ENCODE measurements at regions not wholly inside any gene's neighbourhood (a gene's known extent, or its start where the extent isn't known, plus 50 kb on each side); places are given as distances from the start of the nearest gene placed in this dataset.
"Not testable (repeated sequence)": the region's sequence is repeated elsewhere in the genome, so short reads cannot be mapped to it uniquely, and the experiment has no call there.

DNA sequence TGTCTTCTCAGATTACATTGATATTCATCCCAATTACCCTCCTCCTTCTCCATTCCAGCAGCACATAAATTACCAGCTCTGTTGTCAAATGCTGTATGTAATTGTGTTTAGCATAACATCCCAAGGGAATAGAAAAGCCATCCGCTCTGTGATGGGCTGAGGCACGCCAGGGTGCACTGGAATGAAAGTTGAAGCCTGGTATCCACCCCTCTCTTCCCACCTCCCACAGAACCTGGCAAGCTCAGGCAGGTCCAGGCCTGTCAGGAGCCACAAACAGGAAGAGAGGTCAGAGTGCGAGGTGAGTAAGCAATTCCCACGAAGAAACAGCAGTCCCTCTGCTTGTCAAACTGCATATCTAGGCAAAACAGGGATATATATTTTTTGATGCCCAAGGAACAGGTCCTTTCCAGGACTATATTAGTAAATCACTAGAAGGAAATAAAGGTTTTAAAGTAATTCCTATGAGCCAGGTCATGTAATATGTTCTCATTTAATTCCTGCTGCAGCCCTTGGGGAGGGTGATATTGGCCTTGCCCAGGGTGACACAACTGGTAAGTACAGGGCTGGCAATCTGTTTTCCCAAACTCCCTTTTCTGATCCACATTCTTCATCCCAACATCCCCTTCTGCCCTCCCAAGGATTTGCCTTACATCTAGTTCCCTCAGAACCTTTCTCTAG is 155.6 kb upstream of the GHITM start:
- DNase-seq, result no peak

GRCh38 chr10:83984256-83984640 is 155.1 kb upstream of the GHITM start:
- DNase-seq, result no peak

GRCh38 chr10:83986800-83987199 is 152.5 kb upstream of the GHITM start:
- no peak for DNase-seq

- DNase-seq, result no peak
These were observed 152.1 kb upstream of the GHITM start for GRCh38 chr10:83987216-83987615.

DNA sequence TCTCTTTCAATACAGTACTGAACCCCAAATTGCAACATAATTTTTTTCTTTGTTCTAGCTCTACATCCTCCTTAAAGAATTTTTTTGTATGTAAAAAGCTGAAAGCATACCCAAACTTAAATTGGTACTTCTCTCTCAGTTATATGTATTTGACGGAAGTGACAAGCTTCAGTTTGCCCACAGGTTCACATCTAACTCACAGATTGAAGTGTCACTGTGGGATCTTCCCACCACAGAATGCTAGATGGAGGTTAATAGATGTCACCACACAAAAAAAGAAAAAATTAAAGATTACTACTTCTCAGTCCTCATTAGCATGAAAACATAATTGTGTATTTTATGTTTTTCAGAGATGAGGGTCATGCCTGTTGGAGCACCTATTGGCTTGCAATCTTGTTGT is 150.9 kb upstream of the GHITM start:
- DNase-seq, result no peak

DNA sequence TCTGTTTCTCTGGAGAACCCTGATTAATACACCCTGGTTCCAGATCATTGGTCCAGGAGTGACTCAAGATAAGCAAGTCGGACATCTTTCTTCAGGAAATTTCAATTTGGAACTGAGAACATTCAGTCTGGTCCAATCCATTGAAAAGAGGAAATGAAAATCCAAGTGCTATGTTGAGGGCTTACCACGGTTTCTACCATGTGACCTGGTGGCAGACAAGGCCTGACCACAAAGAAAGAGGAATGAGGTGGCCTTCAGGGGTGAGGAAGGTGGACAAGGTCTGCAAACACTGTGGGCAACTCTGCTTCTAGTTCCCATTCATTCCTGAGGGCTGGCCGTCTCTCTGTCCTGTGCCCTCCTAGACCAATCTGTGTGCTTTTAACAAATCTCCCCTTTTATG is 149.2 kb upstream of the GHITM start:
- no peak for DNase-seq

DNA sequence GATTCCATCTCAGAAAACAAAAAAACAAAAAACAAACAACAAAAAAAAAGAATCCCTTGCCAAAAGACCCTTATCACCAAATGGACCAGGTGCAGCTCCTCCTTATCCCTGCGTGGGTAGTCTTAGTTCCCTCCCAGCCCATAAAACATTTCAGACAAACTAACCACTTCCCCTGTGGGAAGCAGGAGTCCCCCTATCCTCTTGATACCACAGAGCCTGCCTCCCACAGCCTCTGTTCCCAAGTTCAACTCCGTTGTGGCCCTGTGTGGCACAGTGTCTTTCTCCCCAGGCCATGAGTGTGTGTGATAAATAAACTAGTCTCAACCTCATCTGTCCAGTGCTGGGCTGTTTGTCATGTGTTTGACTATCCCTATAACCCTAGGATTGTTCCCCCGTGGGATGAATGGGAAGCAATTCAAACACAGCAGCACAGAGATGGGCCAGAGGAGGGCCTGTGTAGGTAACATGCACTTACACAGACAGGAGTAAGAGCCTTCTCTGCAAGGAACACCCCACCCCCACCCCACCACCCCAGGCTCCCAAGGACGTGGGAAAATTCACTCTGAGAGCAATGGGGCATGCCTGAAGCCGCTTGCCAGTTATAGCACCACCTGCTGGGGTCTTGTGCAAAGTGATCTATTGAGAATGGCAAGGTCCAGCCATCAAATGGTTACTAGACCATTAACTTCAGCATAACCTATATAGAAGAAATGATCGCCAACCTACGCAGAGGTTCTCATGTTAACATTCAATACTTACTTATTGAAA is 147.1 kb upstream of the GHITM start:
- no peak for DNase-seq

- DNase-seq, result no peak
These were observed 145.0 kb upstream of the GHITM start for GRCh38 chr10:83994325-83994724.

GRCh38 chr10:83995738-83996331 is 143.5 kb upstream of the GHITM start:
- DNase-seq, result no peak

DNA sequence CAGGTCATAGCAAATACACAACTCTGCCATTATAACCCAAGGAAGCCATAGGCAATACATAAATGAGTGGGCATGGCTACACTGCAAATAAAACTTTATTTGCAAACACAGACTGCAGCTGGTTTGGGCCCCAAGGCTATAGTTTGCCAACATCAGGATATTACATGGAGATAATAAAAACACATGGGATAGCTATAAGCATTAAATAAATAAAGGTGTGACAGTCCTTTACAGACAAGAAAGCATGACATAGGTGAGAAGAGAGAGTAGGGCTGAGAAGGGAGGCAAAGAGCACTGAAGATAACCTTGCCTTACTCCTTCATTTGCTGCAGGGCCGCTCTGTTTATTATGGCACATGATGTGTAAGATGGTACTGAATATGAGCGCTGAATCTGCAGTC is 135.1 kb upstream of the GHITM start:
- DNase-seq, result no peak

DNA sequence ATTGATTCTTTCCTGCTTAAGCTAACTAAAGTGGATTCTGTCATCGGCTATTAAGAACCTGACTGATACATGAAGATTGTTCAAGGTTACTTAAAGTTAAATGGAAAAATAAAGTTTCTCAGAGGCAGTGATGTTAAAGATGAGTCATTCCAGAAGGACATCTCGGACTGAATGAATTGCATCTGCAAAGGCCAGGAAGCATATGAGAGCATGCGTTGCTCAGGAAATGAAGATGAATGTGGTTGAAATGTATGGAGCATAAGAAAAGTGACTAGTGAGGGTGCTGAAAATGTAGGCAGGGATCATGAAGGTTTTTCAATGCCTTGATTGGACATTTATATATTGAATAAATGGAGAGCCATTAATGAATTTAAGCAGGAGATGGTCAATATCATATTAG is 133.9 kb upstream of the GHITM start:
- no peak for DNase-seq

DNA sequence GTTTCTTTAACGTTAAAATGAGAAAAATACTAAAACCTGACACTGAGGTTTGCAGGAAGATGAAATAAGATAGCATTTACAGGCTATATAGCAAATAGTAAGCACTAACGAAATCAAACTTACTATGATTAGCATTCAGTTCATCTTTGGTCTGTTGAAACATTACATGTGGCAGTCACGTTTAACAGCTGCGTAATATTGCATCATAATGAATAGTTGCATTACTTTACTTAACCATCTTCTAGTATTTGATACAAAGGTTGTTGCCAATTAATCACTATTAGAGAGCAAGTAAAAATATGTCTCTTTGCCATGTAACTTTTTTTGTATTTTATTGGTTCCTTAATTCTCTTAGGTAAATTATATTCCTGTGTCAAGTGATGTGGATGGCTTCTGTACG is 131.8 kb upstream of the GHITM start:
- no peak for DNase-seq

- no peak for DNase-seq
These were observed 130.4 kb upstream of the GHITM start for GRCh38 chr10:84008878-84009277.

DNA sequence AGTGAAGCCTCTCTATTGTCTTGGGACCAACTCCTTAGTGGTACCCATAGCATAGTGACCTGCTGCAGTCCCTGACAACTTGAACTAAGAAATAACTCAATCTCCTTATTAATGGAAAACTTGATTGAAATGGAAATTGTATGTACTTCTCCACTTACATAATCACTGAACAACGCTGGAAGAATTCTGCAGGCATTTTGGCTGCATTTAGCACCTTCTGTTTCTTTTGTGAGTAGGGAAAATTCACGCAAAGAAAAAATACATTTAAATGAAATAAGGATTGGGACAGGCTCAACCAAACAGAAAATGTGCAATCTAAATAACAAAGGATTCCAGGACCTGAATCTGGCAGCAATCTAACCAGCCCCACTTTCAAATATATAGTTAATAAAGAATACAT is 126.9 kb upstream of the GHITM start:
- no peak for DNase-seq

DNA sequence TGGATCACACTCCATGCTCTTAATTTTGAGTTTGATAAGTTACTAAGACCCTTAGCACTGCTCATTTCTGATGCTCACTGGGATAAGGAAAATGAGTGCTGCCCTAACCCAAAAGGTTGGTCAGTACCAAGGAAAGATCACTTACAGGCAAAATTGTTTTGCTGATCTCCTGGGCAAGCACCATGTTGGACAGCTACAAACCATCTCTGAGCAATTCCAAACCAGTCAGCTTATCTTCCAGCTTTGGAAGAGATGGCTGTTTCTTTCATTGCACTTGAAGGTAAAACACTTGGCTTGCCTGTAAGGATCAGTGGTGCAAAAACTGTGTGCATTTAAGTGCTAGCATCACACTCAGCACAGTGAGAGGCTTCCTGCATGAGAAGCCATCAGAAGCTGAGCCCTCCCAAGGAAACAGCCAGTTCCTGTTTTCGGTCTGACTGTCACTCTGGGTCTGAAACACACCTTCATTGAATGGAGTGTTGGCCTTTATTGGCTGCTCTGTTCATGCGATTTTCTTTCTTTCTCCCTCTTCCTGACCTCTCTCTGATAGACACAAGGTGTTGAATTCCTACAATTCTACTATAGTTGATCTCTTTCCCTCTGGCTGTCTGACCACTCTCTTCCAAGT is 126.4 kb upstream of the GHITM start:
- no peak for DNase-seq

GRCh38 chr10:84015877-84016595 is 123.3 kb upstream of the GHITM start:
- DNase-seq, result no peak

GRCh38 chr10:84018826-84019225 is 120.5 kb upstream of the GHITM start:
- no peak for DNase-seq

DNA sequence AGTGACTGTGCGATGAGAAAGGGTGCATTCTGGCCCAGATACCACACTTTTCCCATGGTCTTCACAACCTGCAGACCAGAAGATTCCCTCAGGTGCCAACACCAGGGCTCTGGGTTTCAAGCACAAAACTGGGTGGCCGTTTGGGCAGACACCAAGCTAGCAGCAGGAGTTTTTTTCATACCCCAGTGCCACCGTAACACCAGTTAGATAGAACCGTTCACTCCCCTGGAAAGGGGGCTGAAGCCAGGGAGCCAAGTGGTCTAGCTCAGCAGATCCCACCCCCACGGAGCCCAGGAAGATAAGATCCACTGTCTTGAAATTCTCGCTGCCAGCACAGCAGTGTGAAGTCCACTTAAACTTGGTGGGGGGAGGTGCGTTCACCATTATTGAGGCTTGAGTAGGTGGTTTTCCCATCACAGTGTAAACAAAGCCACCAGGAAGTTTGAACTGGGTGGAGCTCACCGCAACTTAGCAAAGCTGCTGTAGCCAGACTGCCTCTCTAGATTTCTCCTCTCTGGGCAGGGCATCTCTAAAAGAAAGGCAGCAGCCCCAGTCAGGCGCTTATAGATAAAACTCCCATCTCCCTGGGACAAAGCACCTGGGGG is 119.4 kb upstream of the GHITM start:
- DNase-seq, result not testable (repeated sequence)

DNA sequence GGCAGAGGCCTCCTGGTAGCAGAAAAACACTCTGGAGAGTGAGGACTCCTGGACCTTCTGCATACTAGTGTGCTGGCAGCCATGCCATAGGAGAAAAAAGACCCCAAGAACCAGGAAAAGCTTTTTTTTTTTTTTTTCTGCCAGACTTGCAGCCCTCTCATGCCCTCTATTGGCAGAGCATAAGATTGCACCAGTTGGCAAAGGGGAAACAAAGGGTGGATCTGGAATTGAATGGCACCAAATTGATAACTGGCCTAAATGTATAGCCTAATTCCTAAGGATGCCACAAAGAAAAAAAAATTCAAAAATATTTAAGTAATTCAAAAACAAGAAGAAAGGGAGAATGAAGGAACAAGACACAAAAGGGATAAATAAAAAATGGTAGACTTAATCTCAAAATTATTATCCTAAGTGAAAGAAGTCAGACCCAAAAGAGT is 112.5 kb upstream of the GHITM start:
- DNase-seq, result no peak

GRCh38 chr10:84029840-84030239 is 109.5 kb upstream of the GHITM start:
- no peak for DNase-seq

GRCh38 chr10:84038035-84038434 is 101.3 kb upstream of the GHITM start:
- no peak for DNase-seq

DNA sequence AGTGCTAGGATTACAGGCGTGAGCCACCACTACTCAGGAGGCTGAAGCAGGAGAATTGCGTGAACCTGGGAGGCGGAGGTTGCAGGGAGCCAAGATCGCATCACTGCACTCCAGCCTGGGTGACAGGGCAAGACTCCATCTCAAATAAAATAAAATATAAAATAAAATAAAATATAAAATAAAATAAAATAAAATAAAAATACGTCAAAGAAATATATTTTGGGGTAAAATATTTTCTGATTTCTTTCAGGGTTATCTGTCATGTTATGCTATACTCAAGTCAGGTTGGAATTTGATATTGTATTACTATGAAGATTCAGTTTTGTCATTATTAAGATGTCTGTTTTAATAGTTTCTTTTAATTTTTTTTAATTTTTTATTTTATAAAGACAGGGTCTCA is 99.4 kb upstream of the GHITM start:
- DNase-seq, result no peak

All from right lung (tissue), 2 donors.